SKM-1 (cell line): ENCODE measurements at regions not wholly inside any gene's neighbourhood (a gene's known extent, or its start where the extent isn't known, plus 50 kb on each side); places are given as distances from the start of the nearest gene placed in this dataset.
A peak's percentile ranks its signal among the peaks of the same experiment; 100 is the strongest.

Experiments used
- DNase-seq: peaks from one replicate; lab custom pipeline; 2025; ENCODE audit not compliant: unreplicated experiment; lab: John Stamatoyannopoulos, UW

DNA sequence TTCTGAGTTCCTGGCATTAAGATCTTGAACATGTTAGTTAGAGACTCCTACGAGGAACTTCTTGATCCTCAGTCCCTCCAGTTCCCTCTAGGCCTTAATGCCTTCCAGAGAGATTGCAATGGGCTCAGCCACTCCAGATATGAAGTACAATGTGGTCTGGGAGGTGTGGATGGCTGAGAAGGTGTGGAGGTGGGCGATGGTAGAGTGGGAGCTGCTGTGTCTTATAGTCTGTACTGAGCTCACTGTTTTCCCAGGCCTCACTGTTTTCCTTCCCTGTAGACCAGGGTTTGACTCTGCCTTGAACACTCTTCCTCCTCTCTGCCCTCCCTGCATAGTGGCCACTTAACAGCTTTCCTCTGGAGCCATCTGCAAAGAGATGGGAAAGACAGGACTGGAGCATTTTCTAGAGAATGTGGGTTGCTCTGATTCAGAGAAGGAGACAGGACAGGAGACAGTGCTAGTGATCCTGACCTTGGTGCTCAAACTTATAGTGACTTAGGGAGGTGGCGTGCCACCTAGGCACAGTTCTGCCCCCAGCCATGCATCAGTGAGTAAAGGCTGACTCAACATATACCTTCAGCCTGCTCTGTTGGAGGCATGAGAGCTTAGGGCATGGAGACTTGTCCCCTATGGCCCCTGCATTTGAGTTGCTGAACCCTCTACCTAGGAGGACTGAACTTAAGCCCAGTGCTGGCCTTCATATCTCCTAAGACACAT is 129.7 kb downstream of the TDRD15 start:
- DNase-seq, result no peak

GRCh38 chr2:21254170-21254965 is 130.6 kb downstream of the TDRD15 start:
- no peak for DNase-seq

- DNase-seq, result peak; percentile 62
These were observed 132.2 kb downstream of the TDRD15 start for GRCh38 chr2:21256006-21256405.

DNA sequence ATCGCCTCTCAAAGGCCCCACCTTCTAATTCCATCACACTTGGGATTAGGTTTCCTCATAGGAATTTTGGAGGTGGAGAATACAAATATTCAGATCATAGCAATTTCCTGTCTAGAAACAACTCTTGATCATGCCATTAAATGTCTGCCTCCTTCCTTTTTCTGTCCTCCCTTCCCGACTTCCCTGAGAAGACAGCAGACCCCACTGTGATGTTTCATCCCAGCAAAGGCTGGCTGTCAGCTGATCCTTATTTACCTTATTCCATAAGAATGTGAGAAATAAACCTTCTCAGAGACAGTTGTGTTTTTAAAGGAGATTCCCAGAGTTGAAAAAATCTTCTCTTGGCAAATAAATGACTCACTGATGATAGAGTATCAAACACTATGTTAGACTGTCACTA is 133.9 kb downstream of the TDRD15 start:
- no peak for DNase-seq

DNA sequence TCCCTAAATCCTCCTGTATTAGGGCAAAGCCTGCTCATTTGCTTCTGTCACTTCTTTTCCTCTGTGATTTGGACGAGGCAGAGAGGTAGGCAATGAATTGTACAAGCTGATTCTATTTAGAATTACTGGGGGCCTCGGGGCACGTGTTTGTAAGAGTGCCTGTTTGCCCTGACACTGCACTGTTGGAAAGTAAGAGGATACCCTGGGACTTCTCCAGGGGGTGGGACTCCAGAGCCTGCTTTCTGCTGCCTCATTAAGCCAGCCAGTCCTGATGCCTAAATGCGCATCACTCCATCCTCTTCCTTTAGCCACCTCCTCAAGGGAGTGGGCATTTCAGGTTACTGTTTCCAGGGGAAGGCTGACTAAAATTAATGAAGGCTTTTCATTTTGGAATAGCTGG is 134.3 kb downstream of the TDRD15 start:
- no peak for DNase-seq

GRCh38 chr2:21260311-21260710 is 136.5 kb downstream of the TDRD15 start:
- DNase-seq, result no peak

DNA sequence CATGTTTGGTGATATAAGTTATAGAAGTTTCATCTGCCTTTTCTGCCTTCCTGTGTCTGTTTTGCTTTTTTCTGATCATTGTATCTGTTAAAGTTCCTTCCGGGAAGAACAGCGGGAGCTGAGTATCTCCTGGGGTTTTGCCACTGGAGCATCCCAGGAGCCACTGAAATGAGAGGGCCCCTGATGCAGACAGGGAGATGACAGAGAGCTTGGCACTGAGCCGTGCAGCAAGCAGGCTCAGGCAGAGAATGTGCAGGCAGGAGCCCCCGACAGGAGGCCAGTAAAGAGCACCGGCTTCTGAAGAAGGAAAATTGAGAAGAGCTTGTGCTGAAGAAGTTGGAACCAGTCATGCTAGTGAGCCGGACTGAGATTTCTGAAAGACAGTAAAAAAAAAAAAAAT is 137.8 kb downstream of the TDRD15 start:
- DNase-seq, result no peak

- DNase-seq, result no peak
These were observed 138.7 kb downstream of the TDRD15 start for GRCh38 chr2:21262426-21262940.

- DNase-seq, result no peak
These were observed 139.9 kb downstream of the TDRD15 start for GRCh38 chr2:21263622-21264021.

- DNase-seq, result no peak
These were observed 142.0 kb downstream of the TDRD15 start for GRCh38 chr2:21265752-21266151.

- DNase-seq, result no peak
These were observed 143.6 kb downstream of the TDRD15 start for GRCh38 chr2:21267232-21267835.

DNA sequence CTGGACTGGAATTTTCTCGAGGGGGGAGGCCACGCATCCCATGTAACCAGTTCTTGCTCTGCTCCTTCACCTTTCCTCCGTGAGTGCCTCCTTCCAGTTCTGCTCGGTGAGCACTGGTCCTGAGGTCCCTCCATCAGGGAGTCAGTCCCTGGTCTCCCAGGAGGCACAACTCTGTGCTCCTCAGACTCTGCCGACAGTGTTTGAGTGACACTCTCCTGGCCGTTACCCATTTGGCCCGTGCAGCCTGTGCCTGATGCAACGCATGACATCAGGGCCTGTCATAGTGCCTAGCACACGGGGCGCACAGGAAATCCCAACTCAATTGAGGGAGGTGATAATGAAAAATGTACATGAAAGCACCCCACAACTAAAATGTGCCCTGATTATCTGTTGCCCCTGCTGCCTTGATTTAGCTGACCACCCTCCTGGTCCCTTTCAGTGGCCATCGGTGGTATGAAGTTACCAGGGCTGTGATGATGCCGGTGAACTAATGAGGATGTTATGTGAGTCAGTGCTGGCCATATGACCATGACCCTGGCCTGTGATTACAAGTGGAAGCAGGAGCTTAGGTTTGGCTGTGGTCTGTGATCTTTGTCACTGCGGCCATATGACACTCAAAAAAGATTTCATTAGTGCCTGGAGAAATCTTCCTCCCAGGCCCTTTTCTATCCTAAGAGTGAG is 144.6 kb downstream of the TDRD15 start:
- no peak for DNase-seq

GRCh38 chr2:21268878-21269224 is 145.1 kb downstream of the TDRD15 start:
- DNase-seq, result no peak

DNA sequence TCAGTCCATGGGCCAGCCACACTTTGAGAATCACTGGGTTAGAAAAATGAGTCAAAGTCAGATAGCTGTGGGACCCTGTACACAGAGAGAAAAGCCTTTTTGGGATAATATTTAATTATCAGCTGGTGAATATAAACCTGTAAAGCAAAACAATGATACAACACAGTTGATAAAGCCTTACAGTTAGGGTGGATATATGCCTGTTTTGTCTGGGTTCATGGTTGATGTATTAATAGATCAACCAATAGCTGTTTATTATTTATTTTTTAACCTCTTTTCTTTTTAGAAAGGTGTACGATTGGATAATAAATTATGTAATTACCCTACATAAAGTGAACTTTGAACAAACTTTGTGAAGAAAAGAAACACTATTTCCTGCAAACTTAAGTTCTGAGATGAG is 145.6 kb downstream of the TDRD15 start:
- DNase-seq, result no peak

- DNase-seq, result no peak
These were observed 146.3 kb downstream of the TDRD15 start for GRCh38 chr2:21270083-21270491.

DNA sequence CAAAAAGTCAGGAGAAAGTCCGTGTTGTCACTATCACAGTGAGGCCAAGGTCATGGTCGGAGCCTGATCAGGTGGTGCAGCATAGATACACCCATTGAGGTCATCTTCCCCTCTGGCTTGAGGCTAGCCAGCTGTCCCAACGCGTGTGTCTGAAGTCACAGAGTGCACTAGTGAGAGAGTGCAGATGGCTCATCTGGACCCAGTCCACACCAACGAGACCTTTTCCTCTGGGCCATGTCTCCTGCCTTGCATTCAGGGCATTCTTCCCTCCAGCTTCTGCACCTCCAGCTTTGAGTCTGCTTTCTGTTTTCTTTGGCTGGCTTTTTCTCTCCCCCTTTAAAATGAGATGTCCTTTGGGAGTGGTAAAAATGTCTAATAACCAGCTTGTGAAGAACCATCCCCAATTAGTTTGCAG is 146.9 kb downstream of the TDRD15 start:
- DNase-seq, result no peak

DNA sequence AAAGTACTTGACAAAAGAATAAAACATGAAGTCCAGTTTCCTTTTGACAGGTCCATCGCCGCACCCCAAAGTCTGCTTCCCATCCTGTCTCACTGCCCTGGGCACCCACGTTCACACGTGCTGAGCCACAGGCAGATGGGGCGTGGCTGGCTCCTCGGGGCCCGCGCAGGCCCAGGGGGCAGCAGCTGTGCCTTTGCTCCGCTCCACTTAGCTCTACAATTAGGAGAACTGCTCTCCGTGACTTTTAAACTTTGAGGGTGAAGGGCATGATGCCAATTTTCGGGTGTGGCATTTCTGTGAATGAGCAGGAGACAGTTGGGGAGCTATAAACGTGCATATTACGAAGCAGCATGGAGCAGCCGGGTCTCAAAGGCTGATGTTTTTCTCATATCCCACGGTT is 152.4 kb downstream of the TDRD15 start:
- no peak for DNase-seq

- no peak for DNase-seq
These were observed 153.6 kb downstream of the TDRD15 start for GRCh38 chr2:21277068-21278056.

DNA sequence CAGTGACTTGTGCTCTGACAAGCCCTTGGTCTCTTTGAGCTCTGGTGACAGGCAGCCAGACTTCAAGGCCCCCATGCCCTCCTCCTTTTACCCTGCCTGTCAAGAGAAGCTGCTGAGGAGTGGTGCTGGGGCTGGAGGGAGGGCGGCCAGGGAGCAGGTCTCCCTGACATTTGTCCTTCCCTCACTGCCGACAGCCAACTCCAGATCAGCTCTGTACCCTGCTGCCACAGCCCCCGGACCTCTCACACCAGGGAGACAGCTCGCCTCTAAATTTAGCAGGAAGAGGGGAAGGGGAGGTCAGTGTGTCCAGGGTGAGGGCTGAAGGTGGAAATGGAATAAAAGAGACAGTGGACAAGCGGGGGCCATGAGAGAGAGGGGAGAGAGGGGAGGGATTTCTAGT is 155.8 kb downstream of the TDRD15 start:
- no peak for DNase-seq

GRCh38 chr2:21280793-21281192 is 157.0 kb downstream of the TDRD15 start:
- DNase-seq, result no peak
